HG03175 (cell line): ENCODE measurements at regions not wholly inside any gene's neighbourhood (a gene's known extent, or its start where the extent isn't known, plus 50 kb on each side); places are given as distances from the start of the nearest gene placed in this dataset.

ENCODE experiments used
- ATAC-seq: cut with Tn5 transposase; IDR thresholded peaks from one replicate; pipeline ENCODE4 v1.9.1; 2021; ENCODE audit warnings: mild to moderate bottlenecking, moderate library complexity; ENCODE audit not compliant: unreplicated experiment

DNA sequence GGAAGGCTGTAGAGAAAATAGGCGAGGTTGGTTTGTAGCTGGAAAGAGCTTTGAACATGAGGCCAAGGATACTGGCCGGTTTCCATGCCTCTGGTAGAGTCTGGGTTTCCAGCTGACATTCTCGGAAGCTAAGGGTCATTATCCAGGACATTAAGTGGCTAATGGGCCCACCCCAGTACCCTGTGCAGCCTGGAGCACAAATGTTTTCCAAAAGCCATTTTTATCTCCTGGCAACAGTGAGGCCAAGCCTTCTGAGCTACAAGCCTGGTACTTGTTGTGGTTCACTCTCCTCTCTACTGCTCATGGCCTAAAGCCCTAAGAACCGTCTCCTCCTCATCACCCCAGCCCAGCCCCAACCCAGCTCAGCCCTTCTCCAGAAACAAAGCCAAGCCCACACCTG is 122.9 kb downstream of the DMRTA2 start:
- no peak for ATAC-seq

- no peak for ATAC-seq
Observed at GRCh38 chr1:50295566-50295965, 127.7 kb downstream of the DMRTA2 start.

DNA sequence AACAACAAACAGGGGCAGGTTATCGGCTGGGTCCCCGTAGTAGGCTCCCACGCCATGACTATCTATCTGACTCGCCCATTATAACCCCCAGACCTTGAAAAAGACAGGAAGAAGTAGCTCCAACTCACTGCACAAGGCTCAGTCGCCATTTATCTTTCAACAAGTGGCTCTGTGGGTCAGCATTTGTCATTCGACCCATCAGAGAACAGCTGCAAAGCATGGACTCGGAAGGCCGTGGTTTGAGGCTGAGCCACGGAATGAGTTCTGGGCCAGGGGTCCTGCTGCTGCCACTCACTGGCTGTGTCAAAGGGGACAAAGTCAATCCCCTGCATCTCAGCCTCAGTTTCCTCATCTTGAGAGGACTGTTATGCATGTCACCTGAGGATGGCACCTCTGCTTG is 131.0 kb downstream of the DMRTA2 start:
- no peak for ATAC-seq

GRCh38 chr1:50289495-50289894 is 133.7 kb downstream of the DMRTA2 start:
- ATAC-seq, result peak; percentile 87

- ATAC-seq, result no peak
Observed at GRCh38 chr1:50285994-50286393, 137.2 kb downstream of the DMRTA2 start.

DNA sequence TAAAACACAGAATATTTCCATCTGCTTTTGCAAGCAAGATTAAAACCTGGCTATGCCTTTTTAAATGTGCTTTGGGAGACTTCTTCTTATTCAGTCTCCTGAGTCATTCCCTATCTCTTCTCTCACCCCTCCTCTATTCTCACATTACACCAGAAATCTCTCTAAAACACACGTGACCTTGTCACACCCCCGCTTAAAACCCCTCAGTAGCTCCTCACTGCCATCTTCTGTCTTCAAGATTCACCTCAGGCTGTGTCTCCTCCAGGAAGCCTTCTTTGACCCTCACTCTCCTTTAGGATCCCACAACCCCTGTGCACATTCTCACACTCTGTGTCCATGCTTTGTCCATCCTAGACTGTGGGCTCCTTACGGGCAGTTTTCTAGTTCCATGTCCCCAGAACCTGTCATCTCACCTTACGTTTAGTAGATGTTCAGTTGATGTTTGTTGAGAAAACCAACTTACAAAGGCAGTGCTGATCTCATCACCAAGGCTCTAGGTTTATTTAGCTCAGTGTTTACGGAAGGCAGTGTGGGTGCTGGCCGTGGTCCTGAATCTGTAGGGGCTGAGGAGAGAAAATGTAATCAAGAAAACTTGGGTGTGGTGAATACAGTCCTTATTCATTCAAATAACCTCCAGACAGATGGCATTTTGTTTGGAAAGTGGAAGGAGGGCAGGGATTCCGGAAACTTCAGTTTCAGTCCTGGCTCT is 143.5 kb downstream of the DMRTA2 start:
- ATAC-seq, result no peak

DNA sequence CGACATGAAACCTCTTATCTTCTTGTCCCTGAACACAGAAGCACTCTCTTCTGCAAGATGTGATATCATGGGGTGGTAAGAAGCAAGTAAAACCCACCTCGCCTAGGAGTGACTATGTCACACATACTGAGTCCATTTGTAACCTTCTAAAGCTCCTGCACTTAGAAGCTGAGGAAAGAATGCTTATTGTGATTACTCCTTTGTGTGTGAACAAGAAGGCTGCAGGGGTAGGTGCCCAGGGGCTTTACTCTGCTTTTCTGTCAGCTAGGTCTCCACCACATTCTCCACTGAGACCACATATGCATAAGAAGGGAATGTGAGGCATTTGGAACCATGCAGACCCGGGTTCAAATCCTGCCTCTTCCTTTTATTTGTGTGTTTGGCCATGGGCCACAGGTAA is 144.3 kb downstream of the DMRTA2 start:
- ATAC-seq, result no peak

- no peak for ATAC-seq
Observed at GRCh38 chr1:50278410-50278809, 144.8 kb downstream of the DMRTA2 start.

GRCh38 chr1:50275566-50275965 is 147.7 kb downstream of the DMRTA2 start:
- ATAC-seq, result no peak

- no peak for ATAC-seq
Observed at GRCh38 chr1:50272912-50273311, 150.3 kb downstream of the DMRTA2 start.

DNA sequence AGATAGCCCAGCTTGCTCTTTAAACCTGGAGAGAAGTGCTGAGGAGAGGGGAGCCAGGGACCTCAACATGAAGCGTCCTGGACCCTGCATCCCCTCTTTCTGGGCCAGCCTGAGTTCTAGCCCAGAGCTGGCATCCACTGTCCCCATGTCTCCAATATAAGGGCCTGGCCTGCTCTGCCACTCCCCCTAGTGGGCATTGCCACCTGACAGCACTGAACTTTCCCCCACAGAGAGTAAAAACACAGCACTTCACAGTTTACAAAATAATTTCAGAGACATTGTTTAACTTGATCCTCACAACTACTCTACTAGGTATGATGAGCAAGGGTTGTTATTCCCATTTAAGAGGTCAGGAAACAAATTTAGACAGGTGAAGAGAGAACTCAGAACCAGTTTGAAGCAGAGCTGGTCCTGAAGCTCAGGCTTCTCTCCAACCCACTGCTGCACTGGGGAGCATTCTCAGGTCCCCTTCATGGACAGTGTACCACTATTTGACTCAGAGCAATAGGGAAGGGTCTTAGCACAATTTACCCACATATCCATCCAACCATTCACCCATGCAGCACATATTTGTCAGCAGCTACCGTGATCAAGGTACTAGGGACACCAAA is 151.2 kb downstream of the DMRTA2 start:
- peak; percentile 55 for ATAC-seq

DNA sequence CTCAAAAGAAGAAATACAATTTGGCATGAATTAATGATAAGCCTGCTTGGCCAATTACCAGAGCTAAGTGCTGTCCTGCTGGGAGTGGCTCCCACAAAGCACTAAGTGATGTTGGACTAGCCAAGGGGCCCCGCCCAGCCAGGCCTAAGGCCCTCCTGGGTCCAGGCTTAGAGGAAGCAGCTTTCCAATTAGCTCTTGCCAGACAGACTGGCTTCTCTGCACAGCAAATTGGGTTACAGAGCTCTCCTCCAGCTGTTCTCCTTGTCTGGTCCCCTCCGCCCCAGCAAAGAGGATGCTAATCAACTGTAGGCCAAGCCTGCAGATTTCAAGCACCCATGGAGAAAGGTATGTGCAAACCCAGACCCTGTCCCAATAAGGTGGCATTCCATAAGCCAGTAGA is 151.9 kb downstream of the DMRTA2 start:
- no peak for ATAC-seq

GRCh38 chr1:50270926-50271325 is 152.3 kb downstream of the DMRTA2 start:
- no peak for ATAC-seq

DNA sequence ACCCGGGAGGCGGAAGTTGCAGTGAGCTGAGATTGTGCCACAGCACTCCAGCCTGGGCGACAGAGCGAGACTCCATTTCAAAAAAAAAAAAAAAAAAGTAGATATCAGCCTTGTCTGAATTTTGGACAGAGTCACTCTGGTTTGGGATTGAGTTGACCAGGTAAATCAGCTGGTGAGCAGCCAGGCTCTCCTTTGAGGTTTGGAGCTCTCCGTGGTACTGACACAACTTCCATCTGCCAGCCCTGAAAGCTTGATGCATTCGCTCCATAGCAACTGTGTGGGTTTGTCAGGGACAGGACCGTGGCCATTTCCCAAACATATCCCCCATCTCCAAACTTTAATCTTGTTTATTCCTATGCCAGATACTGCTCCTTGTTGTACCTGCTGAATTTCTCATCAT is 155.2 kb downstream of the DMRTA2 start:
- no peak for ATAC-seq

- ATAC-seq, result no peak
Observed at GRCh38 chr1:50266509-50266908, 156.7 kb downstream of the DMRTA2 start.

DNA sequence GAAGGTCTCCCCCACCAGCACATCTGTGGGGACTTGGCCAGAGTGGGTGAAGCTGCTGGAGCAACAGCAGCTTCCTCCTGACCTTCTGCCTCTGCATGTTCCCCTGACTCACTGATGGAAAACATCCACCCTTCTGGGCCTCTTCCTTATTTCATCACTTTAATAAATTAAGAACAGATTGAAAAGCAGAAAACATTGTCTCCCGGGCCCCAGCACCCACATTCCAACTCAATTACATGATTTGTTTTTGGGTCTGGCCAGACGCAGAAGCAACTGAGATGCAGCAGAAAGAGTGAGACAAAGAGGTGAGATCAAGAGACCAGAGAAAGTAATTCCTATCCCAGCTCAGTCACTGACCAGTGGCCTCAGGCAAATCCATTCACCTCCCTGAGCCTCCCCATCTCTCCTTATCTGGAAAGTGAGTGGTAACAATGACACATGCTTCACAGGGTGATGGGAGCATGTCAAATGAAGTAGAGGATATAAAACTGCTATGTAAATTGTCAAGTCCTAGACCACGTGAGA is 157.1 kb downstream of the ELAVL4 start:
- ATAC-seq, result no peak

DNA sequence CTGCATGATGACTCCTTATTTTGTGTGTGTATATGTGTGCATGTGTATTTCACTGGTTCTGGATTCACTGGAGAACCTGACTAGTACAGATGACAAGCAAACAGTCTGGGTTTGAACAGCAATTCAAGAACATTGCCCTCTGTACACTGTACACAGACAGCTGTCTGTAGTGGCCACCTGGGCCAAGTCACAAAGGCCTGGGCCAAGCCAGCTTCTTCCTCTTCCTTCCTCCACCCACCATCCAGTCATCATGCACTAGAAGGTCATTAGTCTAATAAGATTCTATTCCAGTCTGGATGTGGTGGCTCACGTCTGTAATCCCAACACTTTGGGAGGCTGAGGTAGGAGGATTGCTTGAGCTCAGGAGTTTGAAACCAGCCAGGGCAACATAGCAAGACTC is 155.9 kb downstream of the ELAVL4 start:
- ATAC-seq, result no peak

DNA sequence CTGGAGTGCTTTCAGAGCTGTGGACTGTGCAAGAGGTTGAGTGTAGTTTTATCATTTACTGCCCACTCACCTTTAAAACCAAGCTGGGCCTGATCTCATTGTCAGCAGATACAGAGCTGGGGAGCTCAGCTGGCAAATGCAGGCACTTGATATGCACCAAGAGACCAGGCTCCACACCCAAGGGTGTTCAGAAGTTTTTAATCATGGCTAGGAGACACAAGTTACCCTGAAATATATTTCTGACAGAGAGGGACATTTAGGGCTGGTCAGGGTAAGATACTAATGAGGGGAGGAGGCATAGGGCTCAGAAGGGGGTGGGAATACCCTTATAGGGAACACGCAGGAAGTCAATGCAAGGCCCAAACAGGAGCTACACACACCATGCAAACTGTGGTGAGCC is 153.7 kb downstream of the ELAVL4 start:
- ATAC-seq, result no peak

GRCh38 chr1:50261951-50262350 is 153.2 kb downstream of the ELAVL4 start:
- no peak for ATAC-seq

DNA sequence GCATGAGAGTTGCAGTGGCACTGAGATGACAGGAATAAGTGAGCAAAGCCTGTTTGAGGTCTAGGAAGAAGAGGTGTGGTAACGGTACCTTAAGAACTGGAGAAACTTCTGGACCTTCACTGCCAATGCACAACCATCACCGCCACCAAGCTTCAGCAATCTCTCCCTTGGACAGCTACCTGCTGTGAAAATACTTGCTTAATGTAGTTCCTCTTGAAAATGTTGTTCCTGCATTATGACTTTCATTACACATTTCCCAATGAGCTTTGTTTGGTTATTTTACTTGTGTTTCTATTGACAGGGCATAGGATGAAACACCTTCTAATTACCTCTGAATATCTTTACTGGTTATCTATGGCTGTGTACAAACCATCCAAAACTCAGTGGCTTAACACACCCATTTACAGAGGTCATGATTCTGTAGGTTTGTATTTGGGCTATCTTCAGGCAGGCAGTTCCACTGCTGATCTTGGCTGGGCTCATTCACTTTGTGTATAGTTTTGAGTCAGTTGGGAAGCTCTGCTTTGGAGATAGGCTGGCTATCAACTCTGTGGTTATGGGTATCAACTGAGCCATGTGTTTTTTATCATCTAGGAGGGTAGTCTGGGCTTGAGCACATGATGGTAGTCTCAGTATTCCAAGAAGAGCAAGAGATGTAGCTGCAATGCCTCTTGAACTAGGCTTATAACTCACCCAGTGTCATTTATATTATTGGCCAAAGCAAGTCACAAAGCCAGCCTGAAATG is 149.4 kb downstream of the ELAVL4 start:
- ATAC-seq, result no peak

DNA sequence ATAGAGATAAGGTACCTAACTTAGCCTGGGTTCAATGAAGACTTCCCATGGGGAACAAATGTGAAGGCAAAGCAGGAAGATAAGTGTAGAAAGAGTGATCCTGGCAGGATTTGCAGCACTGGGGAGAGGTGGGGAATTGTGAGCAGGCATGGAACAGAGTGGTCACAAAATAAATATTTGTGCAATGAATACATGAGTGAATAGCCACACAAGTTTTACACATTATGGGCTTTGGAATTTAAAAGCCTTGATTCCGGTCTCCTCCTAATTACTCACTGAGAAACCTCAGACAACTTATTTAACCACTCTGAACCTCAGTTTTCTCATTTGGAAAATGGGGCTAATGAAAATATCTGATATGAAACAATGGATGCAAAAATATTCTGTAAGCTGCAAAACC is 148.3 kb downstream of the ELAVL4 start:
- ATAC-seq, result no peak
